RWPE2 (cell line): ENCODE measurements at regions not wholly inside any gene's neighbourhood (a gene's known extent, or its start where the extent isn't known, plus 50 kb on each side); places are given as distances from the start of the nearest gene placed in this dataset.

Experiments
- ATAC-seq: fragments of 200-7000 bp; cut with Tn5 transposase; 3 replicates; pipeline ENCODE4 v1.9.1; 2021; ENCODE audit warnings: low read depth
- DNase-seq: peaks from one replicate; pipeline ENCODE4 v3.0.0-alpha.2; 2020; ENCODE audit warnings: low spot score
- H3K27ac ChIP-seq: fragments of 450-650 bp; 2 replicates; pipeline ENCODE4 v1.5.1; 2017; ENCODE audit warnings: mild to moderate bottlenecking; ENCODE audit not compliant: poor library complexity, severe bottlenecking
- H3K27me3 ChIP-seq: fragments of 250-450 bp; sonication (Bioruptor Pico); 2 replicates; pipeline ENCODE4 v1.5.1; 2021; ENCODE audit warnings: mild to moderate bottlenecking, moderate library complexity; ENCODE audit not compliant: insufficient read depth, poor library complexity, severe bottlenecking
- H3K36me3 ChIP-seq: fragments of 250-450 bp; sonication (Bioruptor Pico); 2 replicates; pipeline ENCODE4 v1.5.1; 2020; ENCODE audit warnings: low read depth, mild to moderate bottlenecking, moderate library complexity
- H3K4me1 ChIP-seq: fragments of 250-450 bp; sonication (Bioruptor Pico); 2 replicates; pipeline ENCODE4 v1.5.1; 2021; ENCODE audit warnings: mild to moderate bottlenecking, moderate library complexity; ENCODE audit not compliant: insufficient read depth, poor library complexity, severe bottlenecking
- H3K4me3 ChIP-seq: fragments of 250-450 bp; sonication (Bioruptor Pico); 2 replicates; pipeline ENCODE4 v1.5.1; 2021; ENCODE audit warnings: mild to moderate bottlenecking, moderate library complexity; ENCODE audit not compliant: severe bottlenecking
- H3K9me3 ChIP-seq: fragments of 250-450 bp; sonication (Bioruptor Pico); 2 replicates; pipeline ENCODE4 v1.5.1; 2021; ENCODE audit warnings: mild to moderate bottlenecking, moderate library complexity; ENCODE audit not compliant: severe bottlenecking
- CTCF ChIP-seq: fragments of 450-650 bp; IDR thresholded peaks from one replicate; pipeline ENCODE4 v1.5.1; 2017; ENCODE audit warnings: mild to moderate bottlenecking, moderate library complexity; ENCODE audit not compliant: poor library complexity, severe bottlenecking

GRCh38 chr18:24790347-24790746 is 329.9 kb downstream of the HRH4 start:
- ATAC-seq (no peak), DNase-seq (no peak)
- no peak for TF ChIP-seq CTCF
- no peaks in the 10 kb centered on the region for H3K36me3 ChIP-seq
- no peak overlapping the region for H3K4me3 ChIP-seq
- no peak overlapping the region for H3K27ac ChIP-seq
- no peaks in the 10 kb centered on the region for H3K9me3 ChIP-seq
- no peaks in the 10 kb centered on the region for H3K4me1 ChIP-seq
- H3K27me3 ChIP-seq, result no peaks in the 10 kb centered on the region

- DNase-seq (no peak), ATAC-seq (no peak)
- Histone ChIP-seq H3K4me3 (no peak overlapping the region), H3K4me1 (no peaks in the 10 kb centered on the region), H3K27me3 (no peaks in the 10 kb centered on the region), H3K27ac (no peak overlapping the region), H3K9me3 (no peaks in the 10 kb centered on the region), H3K36me3 (no peaks in the 10 kb centered on the region)
- no peak for TF ChIP-seq CTCF
Measured at GRCh38 chr18:24791751-24792545, 331.5 kb downstream of the HRH4 start.

- no peak for DNase-seq
- Histone ChIP-seq H3K9me3 (no peaks in the 10 kb centered on the region), H3K27ac (no peak overlapping the region), H3K4me1 (no peaks in the 10 kb centered on the region), H3K27me3 (no peaks in the 10 kb centered on the region), H3K36me3 (no peaks in the 10 kb centered on the region), H3K4me3 (no peak overlapping the region)
- no peak for TF ChIP-seq CTCF
- no peak for ATAC-seq
Measured at GRCh38 chr18:24793742-24794141, 333.3 kb downstream of the HRH4 start.

GRCh38 chr18:24795129-24795528 is 334.7 kb downstream of the HRH4 start:
- no peak for ATAC-seq
- H3K9me3 ChIP-seq, result no peaks in the 10 kb centered on the region
- no peak for TF ChIP-seq CTCF
- H3K27ac ChIP-seq, result no peak overlapping the region
- no peaks in the 10 kb centered on the region for H3K36me3 ChIP-seq
- no peak overlapping the region for H3K4me3 ChIP-seq
- no peak for DNase-seq
- no peaks in the 10 kb centered on the region for H3K27me3 ChIP-seq
- H3K4me1 ChIP-seq, result no peaks in the 10 kb centered on the region

- ATAC-seq (no peak), DNase-seq (no peak)
- no peaks in the 10 kb centered on the region for H3K27me3 ChIP-seq
- H3K36me3 ChIP-seq, result no peaks in the 10 kb centered on the region
- H3K4me1 ChIP-seq, result no peaks in the 10 kb centered on the region
- no peak overlapping the region for H3K27ac ChIP-seq
- no peak for TF ChIP-seq CTCF
- H3K4me3 ChIP-seq, result no peak overlapping the region
- no peaks in the 10 kb centered on the region for H3K9me3 ChIP-seq
Measured at GRCh38 chr18:24797981-24798380, 337.5 kb downstream of the HRH4 start.
